ENCODE measurements at regions not wholly inside any gene's neighbourhood (a gene's known extent, or its start where the extent isn't known, plus 50 kb on each side); places are given as distances from the start of the nearest gene placed in this dataset.

- no peaks in the 10 kb centered on the region for H3K4me1 Mint-ChIP-seq (ENCODE audit: low read depth)
- H3K9me3 Mint-ChIP-seq = no peaks in the 10 kb centered on the region
- H3K4me3 Mint-ChIP-seq = no peak overlapping the region
- DNase-seq = no peak
- peaks cover 2% of the 10 kb centered on the region for H3K27me3 Mint-ChIP-seq
- no peak overlapping the region for H3K27ac Mint-ChIP-seq
- no peaks in the 10 kb centered on the region for H3K36me3 Mint-ChIP-seq (ENCODE audit: low read depth)
These were observed 313.8 kb downstream of the TGFB2 start for GRCh38 chr1:218658899-218659298.

- Mint-ChIP-seq H3K27me3 (peaks cover 2% of the 10 kb centered on the region), H3K27ac (no peak overlapping the region), H3K4me1 (ENCODE audit: low read depth) (no peaks in the 10 kb centered on the region), H3K36me3 (ENCODE audit: low read depth) (no peaks in the 10 kb centered on the region), H3K9me3 (peaks cover 4% of the 10 kb centered on the region), H3K4me3 (no peak overlapping the region)
- no peak for DNase-seq
These were observed 315.0 kb downstream of the TGFB2 start for GRCh38 chr1:218659911-218660677.

DNA sequence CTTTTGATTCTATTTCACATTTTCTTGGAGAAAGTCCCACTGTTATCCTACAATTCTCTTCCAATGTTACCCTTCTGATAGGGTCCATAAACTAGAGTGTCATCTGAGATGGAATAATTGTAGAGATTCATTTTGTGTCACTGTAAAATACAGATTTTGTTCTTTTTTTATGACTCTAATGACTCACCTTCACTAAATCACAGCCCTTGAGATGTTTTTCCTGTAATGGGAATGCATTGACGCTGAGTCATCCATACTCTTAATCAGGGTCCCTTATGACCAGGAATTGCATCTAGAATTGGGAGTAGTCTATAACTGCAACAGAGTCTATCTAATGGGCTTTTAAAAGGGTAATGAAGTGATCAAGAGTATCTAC, 315.5 kb downstream of the TGFB2 start:
- Mint-ChIP-seq H3K9me3 (peaks cover 4% of the 10 kb centered on the region), H3K27me3 (no peaks in the 10 kb centered on the region), H3K4me3 (no peak overlapping the region), H3K27ac (no peak overlapping the region), H3K4me1 (ENCODE audit: low read depth) (no peaks in the 10 kb centered on the region), H3K36me3 (ENCODE audit: low read depth) (no peaks in the 10 kb centered on the region)
- DNase-seq = no peak

DNA sequence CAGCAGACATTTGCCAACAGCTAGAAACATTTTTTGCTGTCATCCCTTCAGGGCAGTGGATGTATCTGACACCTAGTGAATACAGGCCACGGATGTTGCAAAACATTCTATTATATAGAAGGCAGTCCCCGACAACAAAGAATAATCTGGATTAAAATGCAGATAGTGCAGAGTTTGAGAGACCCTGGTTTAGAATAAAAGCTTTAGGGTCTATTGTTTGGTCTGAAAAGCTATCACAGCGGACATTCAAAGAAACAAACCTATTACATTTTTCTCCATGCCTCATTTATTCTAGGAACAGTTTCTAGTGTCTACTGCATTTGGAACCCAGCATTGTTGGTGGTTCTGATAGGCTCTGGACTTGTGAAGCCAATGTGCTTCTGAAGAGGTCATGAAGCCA, 316.3 kb downstream of the TGFB2 start:
- Mint-ChIP-seq H3K4me1 (ENCODE audit: low read depth) (no peaks in the 10 kb centered on the region), H3K36me3 (ENCODE audit: low read depth) (no peaks in the 10 kb centered on the region), H3K27me3 (no peaks in the 10 kb centered on the region), H3K27ac (no peak overlapping the region), H3K9me3 (peaks cover 4% of the 10 kb centered on the region), H3K4me3 (no peak overlapping the region)
- DNase-seq = no peak

GRCh38 chr1:218664385-218665170, 319.4 kb downstream of the TGFB2 start:
- no peak overlapping the region for H3K27ac Mint-ChIP-seq
- no peak for DNase-seq
- no peaks in the 10 kb centered on the region for H3K36me3 Mint-ChIP-seq (ENCODE audit: low read depth)

DNA sequence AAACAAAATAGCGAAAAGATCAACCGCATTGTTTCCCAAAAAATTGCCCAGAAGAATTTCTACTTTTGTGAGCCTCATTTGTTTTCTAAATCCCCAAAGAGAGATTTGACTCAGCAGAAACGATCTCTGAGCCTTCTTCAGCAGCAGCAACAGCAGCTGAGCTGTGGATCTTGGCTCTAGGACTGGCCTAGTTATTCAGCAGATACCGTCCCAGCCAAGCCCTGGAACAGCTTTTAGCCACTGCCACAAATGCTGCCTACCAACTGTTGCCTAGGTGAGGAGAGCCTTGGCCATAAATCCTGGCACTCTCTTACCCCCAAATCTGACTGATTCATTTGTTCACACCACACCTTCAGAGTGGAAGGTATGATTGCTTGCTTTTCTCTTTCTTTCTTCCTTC, 320.1 kb downstream of the TGFB2 start:
- DNase-seq = no peak
- H3K4me1 Mint-ChIP-seq (ENCODE audit: low read depth) = no peaks in the 10 kb centered on the region
- no peak overlapping the region for H3K27ac Mint-ChIP-seq
- H3K27me3 Mint-ChIP-seq = no peaks in the 10 kb centered on the region
- H3K36me3 Mint-ChIP-seq (ENCODE audit: low read depth) = no peaks in the 10 kb centered on the region
- H3K9me3 Mint-ChIP-seq = peaks cover 6% of the 10 kb centered on the region
- H3K4me3 Mint-ChIP-seq = no peak overlapping the region

More at GRCh38 chr1:218664385-218665170, 319.4 kb downstream of the TGFB2 start:
- H3K27me3 Mint-ChIP-seq = no peaks in the 10 kb centered on the region
- H3K9me3 Mint-ChIP-seq = peaks cover 4% of the 10 kb centered on the region
- H3K4me1 Mint-ChIP-seq (ENCODE audit: low read depth) = no peaks in the 10 kb centered on the region
- H3K4me3 Mint-ChIP-seq = no peak overlapping the region

DNA sequence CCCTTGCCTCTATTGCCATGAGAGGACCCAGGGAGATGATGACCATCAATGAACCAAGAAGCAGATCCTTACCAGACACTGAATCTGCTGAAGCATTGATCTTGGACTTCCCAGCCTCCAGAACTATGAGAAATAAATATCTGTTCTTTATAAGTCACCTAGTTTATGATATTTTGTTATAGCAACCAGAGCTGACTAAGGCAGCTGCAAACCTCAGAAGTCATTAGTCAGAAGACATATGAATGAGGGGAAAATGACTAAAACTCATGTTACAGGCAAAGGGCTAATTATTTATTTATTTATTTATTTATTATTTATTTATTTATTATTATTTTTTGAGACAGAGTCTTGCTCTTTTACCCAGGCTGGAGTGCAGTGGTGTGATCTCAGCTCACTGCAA, 321.1 kb downstream of the TGFB2 start:
- Mint-ChIP-seq H3K27ac (no peak overlapping the region), H3K27me3 (no peaks in the 10 kb centered on the region), H3K4me1 (ENCODE audit: low read depth) (no peaks in the 10 kb centered on the region), H3K4me3 (no peak overlapping the region), H3K9me3 (peaks cover 12% of the 10 kb centered on the region), H3K36me3 (ENCODE audit: low read depth) (no peaks in the 10 kb centered on the region)
- DNase-seq = no peak

- Mint-ChIP-seq H3K36me3 (ENCODE audit: low read depth) (no peaks in the 10 kb centered on the region), H3K27me3 (no peaks in the 10 kb centered on the region), H3K4me1 (ENCODE audit: low read depth) (no peaks in the 10 kb centered on the region), H3K27ac (no peak overlapping the region), H3K9me3 (peaks cover 12% of the 10 kb centered on the region), H3K4me3 (no peak overlapping the region)
- no peak for DNase-seq
These were observed 322.8 kb downstream of the TGFB2 start for GRCh38 chr1:218667781-218668516.

- no peaks in the 10 kb centered on the region for H3K36me3 Mint-ChIP-seq (ENCODE audit: low read depth)
- no peak overlapping the region for H3K4me3 Mint-ChIP-seq
- no peaks in the 10 kb centered on the region for H3K27me3 Mint-ChIP-seq
- H3K9me3 Mint-ChIP-seq = peaks cover 12% of the 10 kb centered on the region
- no peaks in the 10 kb centered on the region for H3K4me1 Mint-ChIP-seq (ENCODE audit: low read depth)
- DNase-seq = no peak
- no peak overlapping the region for H3K27ac Mint-ChIP-seq
These were observed 324.3 kb downstream of the TGFB2 start for GRCh38 chr1:218669431-218669830.

- Mint-ChIP-seq H3K36me3 (ENCODE audit: low read depth) (no peaks in the 10 kb centered on the region), H3K4me3 (no peak overlapping the region), H3K4me1 (ENCODE audit: low read depth) (no peaks in the 10 kb centered on the region), H3K9me3 (peaks cover 7% of the 10 kb centered on the region), H3K27me3 (no peaks in the 10 kb centered on the region), H3K27ac (no peak overlapping the region)
- DNase-seq = no peak
These were observed 325.7 kb downstream of the TGFB2 start for GRCh38 chr1:218670875-218671274.

GRCh38 chr1:218671573-218671972, 326.4 kb downstream of the TGFB2 start:
- no peaks in the 10 kb centered on the region for H3K4me1 Mint-ChIP-seq (ENCODE audit: low read depth)
- no peak overlapping the region for H3K27ac Mint-ChIP-seq
- H3K36me3 Mint-ChIP-seq (ENCODE audit: low read depth) = no peaks in the 10 kb centered on the region
- H3K9me3 Mint-ChIP-seq = peaks cover 7% of the 10 kb centered on the region
- H3K27me3 Mint-ChIP-seq = no peaks in the 10 kb centered on the region
- H3K4me3 Mint-ChIP-seq = no peak overlapping the region
- no peak for DNase-seq

DNA sequence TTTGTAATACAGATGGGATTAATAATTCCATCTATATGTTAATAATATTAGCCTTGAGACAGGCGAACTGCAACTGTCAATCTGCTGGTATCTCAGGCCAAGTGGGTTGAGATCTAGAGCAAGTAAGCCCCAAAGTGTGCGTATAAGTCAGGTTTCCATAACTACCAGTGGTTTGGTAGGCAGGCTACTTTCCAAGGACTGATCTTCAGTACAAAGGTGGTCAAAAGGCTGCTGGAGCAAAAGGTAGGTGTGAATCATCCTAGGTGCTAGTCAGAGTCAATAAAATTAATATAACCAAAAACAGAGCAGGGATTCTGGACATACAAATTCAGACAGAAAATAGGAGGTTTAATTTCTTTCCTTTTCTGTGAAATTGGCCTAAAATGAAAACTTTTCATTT, 328.0 kb downstream of the TGFB2 start:
- DNase-seq = no peak
- H3K27ac Mint-ChIP-seq = no peak overlapping the region
- no peaks in the 10 kb centered on the region for H3K27me3 Mint-ChIP-seq

GRCh38 chr1:218674280-218674773, 329.2 kb downstream of the TGFB2 start:
- Mint-ChIP-seq H3K36me3 (ENCODE audit: low read depth) (no peaks in the 10 kb centered on the region), H3K9me3 (peaks cover 7% of the 10 kb centered on the region), H3K4me1 (ENCODE audit: low read depth) (no peaks in the 10 kb centered on the region), H3K27ac (no peak overlapping the region), H3K4me3 (no peak overlapping the region), H3K27me3 (no peaks in the 10 kb centered on the region)
- DNase-seq = no peak

More for the DNA sequence above, 328.0 kb downstream of the TGFB2 start:
- Mint-ChIP-seq H3K9me3 (peaks cover 7% of the 10 kb centered on the region), H3K36me3 (ENCODE audit: low read depth) (no peaks in the 10 kb centered on the region), H3K4me3 (no peak overlapping the region), H3K4me1 (ENCODE audit: low read depth) (no peaks in the 10 kb centered on the region)

DNA sequence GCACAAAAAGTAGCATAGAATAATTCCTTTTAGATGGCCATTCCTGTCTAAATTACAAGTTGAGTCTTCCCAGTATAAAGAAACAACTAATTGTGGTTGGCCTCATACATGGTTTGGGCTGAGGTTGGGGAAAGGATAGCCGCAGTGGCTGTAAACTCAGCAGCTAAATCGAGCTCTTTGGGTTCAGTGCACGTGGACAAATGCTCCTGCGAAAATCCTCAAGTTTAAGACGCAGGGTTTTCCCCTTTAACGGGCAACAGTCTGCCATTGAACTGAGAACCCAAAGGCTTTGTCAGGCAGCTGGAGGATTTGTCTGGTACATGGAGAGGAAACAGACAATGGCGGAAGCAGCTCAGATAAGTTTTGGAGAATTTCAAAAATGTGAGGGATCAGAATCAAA, 331.9 kb downstream of the TGFB2 start:
- DNase-seq = no peak
- no peak overlapping the region for H3K27ac Mint-ChIP-seq
- H3K4me3 Mint-ChIP-seq = no peak overlapping the region
- H3K27me3 Mint-ChIP-seq = no peaks in the 10 kb centered on the region
- no peaks in the 10 kb centered on the region for H3K36me3 Mint-ChIP-seq (ENCODE audit: low read depth)
- no peaks in the 10 kb centered on the region for H3K9me3 Mint-ChIP-seq
- H3K4me1 Mint-ChIP-seq (ENCODE audit: low read depth) = no peaks in the 10 kb centered on the region

All from activated T-cell treated with anti-CD3 and anti-CD28 coated beads, Interleukin-2, amount 50 U/mL, for 24 hours (primary cell).